Neural cell (in vitro differentiated cells): ENCODE measurements at regions not wholly inside any gene's neighbourhood (a gene's known extent, or its start where the extent isn't known, plus 50 kb on each side); places are given as distances from the start of the nearest gene placed in this dataset.

Experiments
- H2AFZ ChIP-seq: fragments of 200-600, 300-800 bp; sonication (generic), shearing (Covaris generic); 2 replicates; pipeline ENCODE4 v1.6.0; 2014; ENCODE audit warnings: low read depth, mild to moderate bottlenecking, antibody characterized with exemption, low read length, moderate library complexity
- H3F3A ChIP-seq: fragments of 200-600 bp; shearing (Covaris generic); 2 replicates; pipeline ENCODE4 v1.6.1; 2016; ENCODE audit warnings: mild to moderate bottlenecking, moderate library complexity, mixed read lengths, antibody characterized with exemption, low read length; ENCODE audit not compliant: insufficient read depth, poor library complexity, severe bottlenecking
- H3K27ac ChIP-seq: fragments of 200-600, 300-800 bp; sonication (generic), shearing (Covaris generic); 2 replicates; pipeline ENCODE4 v1.5.1; 2014; ENCODE audit warnings: mild to moderate bottlenecking, low read length, moderate library complexity
- H3K27me3 ChIP-seq: fragments of 300-800, 200-600 bp; sonication (generic), shearing (Covaris generic); 2 replicates; pipeline ENCODE4 v1.6.0; 2014; ENCODE audit warnings: mild to moderate bottlenecking, low read depth, low read length, moderate library complexity; ENCODE audit not compliant: insufficient read depth
- H3K36me3 ChIP-seq: fragments of 300-800, 200-600 bp; sonication (generic), shearing (Covaris generic); 2 replicates; pipeline ENCODE4 v1.5.1; 2014; ENCODE audit warnings: mild to moderate bottlenecking, antibody characterized with exemption, low read length, moderate library complexity; ENCODE audit not compliant: insufficient read depth
- H3K4me2 ChIP-seq: fragments of 300-800, 200-600 bp; sonication (generic), shearing (Covaris generic); 2 replicates; pipeline ENCODE4 v1.6.0; 2014; ENCODE audit warnings: mild to moderate bottlenecking, low read length
- H3K4me3 ChIP-seq: fragments of 300-800, 200-600 bp; sonication (generic), shearing (Covaris generic); 2 replicates; pipeline ENCODE4 v1.5.1; 2014; ENCODE audit warnings: mild to moderate bottlenecking, low read length, moderate library complexity
- H3K79me2 ChIP-seq: fragments of 200-600 bp; shearing (Covaris generic); replicated peaks from 2 replicates; pipeline ENCODE4 v1.6.0; 2014; ENCODE audit warnings: mild to moderate bottlenecking, low read length, moderate library complexity; ENCODE audit not compliant: insufficient read depth
- H3K9ac ChIP-seq: fragments of 300-800, 200-600 bp; sonication (generic), shearing (Covaris generic); 2 replicates; pipeline ENCODE4 v1.6.1; 2016; ENCODE audit warnings: mild to moderate bottlenecking, low read length, mixed read lengths
- H3K9me2 ChIP-seq: fragments of 200-600 bp; shearing (Covaris generic); 2 replicates; pipeline ENCODE4 v1.6.1; 2016; ENCODE audit warnings: mild to moderate bottlenecking, low read length, mixed read lengths; ENCODE audit not compliant: insufficient read depth
- H3K9me3 ChIP-seq: fragments of 200-600, 300-800 bp; sonication (generic), shearing (Covaris generic); 2 replicates; pipeline ENCODE4 v1.6.1; 2016; ENCODE audit warnings: mild to moderate bottlenecking, mixed run types, low read length, moderate library complexity, mixed read lengths
- H4K20me1 ChIP-seq: fragments of 200-600 bp; shearing (Covaris generic); 2 replicates; pipeline ENCODE4 v1.6.1; 2016; ENCODE audit warnings: mild to moderate bottlenecking, mixed run types; ENCODE audit not compliant: insufficient read depth
- EP300 ChIP-seq: fragments of 450-650 bp; conservative IDR thresholded peaks from 2 replicates; pipeline ENCODE4 v1.6.1; 2014; ENCODE audit warnings: antibody characterized with exemption, mild to moderate bottlenecking, moderate library complexity; ENCODE audit not compliant: poor library complexity, severe bottlenecking
- EZH2 ChIP-seq: fragments of 200-600, 300-800 bp; shearing (Covaris generic), sonication (generic); IDR thresholded peaks from 2 replicates; pipeline ENCODE4 v1.6.1; 2014; ENCODE audit warnings: antibody characterized with exemption, low read length, borderline replicate concordance, mild to moderate bottlenecking; ENCODE audit not compliant: insufficient read depth, poor library complexity, severe bottlenecking
- MXI1 ChIP-seq: fragments of 450-650 bp; conservative IDR thresholded peaks from 2 replicates; pipeline ENCODE4 v1.6.1; 2014; ENCODE audit warnings: antibody characterized with exemption, mild to moderate bottlenecking; ENCODE audit not compliant: poor library complexity, severe bottlenecking
- POLR2AphosphoS5 ChIP-seq: IDR thresholded peaks from 2 replicates; pipeline ENCODE4 v1.6.1; 2012
- RAD21 ChIP-seq: fragments of 450-650 bp; conservative IDR thresholded peaks from 2 replicates; pipeline ENCODE4 v1.6.1; 2014; ENCODE audit warnings: antibody characterized with exemption, mild to moderate bottlenecking, moderate library complexity
- SMC3 ChIP-seq: fragments of 450-650 bp; conservative IDR thresholded peaks from 2 replicates; pipeline ENCODE4 v1.6.1; 2014; ENCODE audit warnings: antibody characterized with exemption, mild to moderate bottlenecking, moderate library complexity; ENCODE audit not compliant: poor library complexity
- TAF1 ChIP-seq: IDR thresholded peaks from 2 replicates; pipeline ENCODE4 v1.6.1; 2012; ENCODE audit warnings: low read depth
- TF ChIP-seq, protein P1 (sequence below): fragments of 450-650 bp; IDR thresholded peaks from 2 replicates; pipeline ENCODE4 v1.5.1; 2014; ENCODE audit warnings: antibody characterized with exemption, mild to moderate bottlenecking, moderate library complexity; ENCODE audit not compliant: poor library complexity, severe bottlenecking
- TF ChIP-seq, protein P2 (sequence below): IDR thresholded peaks from 2 replicates; pipeline ENCODE4 v1.6.1; 2012; ENCODE audit warnings: borderline replicate concordance

DNA sequence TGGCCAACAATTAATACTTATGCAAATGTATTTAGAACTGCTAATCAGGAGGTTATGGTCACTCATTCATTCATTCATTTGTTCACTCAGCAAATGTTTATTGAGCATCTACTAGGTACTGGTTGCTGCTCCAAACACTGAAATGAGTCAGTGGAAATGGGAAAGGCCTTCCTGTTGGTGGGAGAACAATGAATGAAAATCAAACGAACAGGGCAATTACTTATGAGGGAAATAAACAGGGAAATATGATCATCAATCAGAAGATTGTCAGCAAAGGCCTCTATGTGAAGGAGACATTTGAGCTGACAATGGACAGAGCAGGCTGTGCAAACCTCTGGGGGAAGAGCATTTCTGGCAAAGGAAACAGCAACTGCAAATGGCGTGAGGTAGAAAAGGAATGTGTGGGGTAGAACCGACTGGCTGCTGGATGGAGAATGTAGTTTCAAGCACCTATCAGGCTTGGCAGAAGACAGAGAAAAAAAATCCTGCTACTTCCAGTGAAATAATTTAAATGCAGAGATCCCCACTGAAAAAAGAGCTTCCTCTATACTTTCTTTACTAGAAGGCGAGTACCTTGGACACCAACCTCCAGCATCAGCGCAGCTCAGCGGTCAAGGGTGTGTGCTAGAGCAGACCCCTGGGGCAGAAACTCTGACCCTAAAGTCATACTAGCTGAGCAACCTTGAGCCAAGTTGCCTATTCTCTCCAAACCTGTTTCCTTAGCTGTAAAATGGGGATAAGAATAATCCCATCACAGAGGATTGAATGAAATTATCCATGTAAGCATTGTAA, 108.8 kb upstream of the EEPD1 start:
- Histone ChIP-seq H3F3A (no peaks in the 10 kb centered on the region), H3K27ac (no peak overlapping the region), H3K9me2 (no peaks in the 10 kb centered on the region), H3K79me2 (no peaks in the 10 kb centered on the region), H3K36me3 (no peaks in the 10 kb centered on the region), H2AFZ (no peak overlapping the region), H3K4me2 (no peak overlapping the region), H3K27me3 (no peaks in the 10 kb centered on the region), H3K9ac (no peak overlapping the region), H4K20me1 (no peaks in the 10 kb centered on the region), H3K9me3 (no peaks in the 10 kb centered on the region), H3K4me3 (no peak overlapping the region)
- TF ChIP-seq, protein P1, sequence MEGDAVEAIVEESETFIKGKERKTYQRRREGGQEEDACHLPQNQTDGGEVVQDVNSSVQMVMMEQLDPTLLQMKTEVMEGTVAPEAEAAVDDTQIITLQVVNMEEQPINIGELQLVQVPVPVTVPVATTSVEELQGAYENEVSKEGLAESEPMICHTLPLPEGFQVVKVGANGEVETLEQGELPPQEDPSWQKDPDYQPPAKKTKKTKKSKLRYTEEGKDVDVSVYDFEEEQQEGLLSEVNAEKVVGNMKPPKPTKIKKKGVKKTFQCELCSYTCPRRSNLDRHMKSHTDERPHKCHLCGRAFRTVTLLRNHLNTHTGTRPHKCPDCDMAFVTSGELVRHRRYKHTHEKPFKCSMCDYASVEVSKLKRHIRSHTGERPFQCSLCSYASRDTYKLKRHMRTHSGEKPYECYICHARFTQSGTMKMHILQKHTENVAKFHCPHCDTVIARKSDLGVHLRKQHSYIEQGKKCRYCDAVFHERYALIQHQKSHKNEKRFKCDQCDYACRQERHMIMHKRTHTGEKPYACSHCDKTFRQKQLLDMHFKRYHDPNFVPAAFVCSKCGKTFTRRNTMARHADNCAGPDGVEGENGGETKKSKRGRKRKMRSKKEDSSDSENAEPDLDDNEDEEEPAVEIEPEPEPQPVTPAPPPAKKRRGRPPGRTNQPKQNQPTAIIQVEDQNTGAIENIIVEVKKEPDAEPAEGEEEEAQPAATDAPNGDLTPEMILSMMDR = no peak
- TF ChIP-seq EP300 = no peak
- no peak for TF ChIP-seq EZH2

DNA sequence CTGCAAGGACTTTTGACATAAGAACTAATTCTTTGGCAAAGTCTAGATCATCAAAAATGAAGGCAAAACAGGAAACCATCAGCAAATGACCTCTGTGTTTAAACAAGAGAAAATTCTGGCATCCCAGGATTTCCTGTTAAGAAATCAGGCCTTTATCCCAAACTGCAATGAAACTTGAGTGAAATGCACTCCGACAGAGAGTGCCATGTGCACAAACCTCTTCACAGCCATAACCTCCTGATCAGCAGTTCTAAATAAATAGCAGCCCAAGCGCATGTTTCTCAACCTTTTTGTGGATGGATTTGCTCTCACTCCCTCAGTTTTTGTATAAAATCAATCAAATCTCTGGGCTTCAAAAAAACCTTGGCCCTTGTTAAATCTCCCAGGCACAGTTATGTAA, 107.7 kb upstream of the EEPD1 start:
- Histone ChIP-seq H3K27me3 (no peaks in the 10 kb centered on the region), H3K9me3 (no peaks in the 10 kb centered on the region), H3F3A (no peaks in the 10 kb centered on the region), H3K9me2 (no peaks in the 10 kb centered on the region), H3K27ac (no peak overlapping the region), H4K20me1 (no peaks in the 10 kb centered on the region), H3K4me2 (no peak overlapping the region), H3K9ac (no peak overlapping the region), H3K4me3 (no peak overlapping the region), H3K36me3 (no peaks in the 10 kb centered on the region), H2AFZ (no peak overlapping the region), H3K79me2 (no peaks in the 10 kb centered on the region)
- no peak for TF ChIP-seq RAD21
- no peak for TF ChIP-seq POLR2AphosphoS5
- no peak for TF ChIP-seq MXI1
- no peak for TF ChIP-seq EZH2
- TF ChIP-seq SMC3 = no peak
- no peak for TF ChIP-seq EP300
- TF ChIP-seq, protein P2, sequence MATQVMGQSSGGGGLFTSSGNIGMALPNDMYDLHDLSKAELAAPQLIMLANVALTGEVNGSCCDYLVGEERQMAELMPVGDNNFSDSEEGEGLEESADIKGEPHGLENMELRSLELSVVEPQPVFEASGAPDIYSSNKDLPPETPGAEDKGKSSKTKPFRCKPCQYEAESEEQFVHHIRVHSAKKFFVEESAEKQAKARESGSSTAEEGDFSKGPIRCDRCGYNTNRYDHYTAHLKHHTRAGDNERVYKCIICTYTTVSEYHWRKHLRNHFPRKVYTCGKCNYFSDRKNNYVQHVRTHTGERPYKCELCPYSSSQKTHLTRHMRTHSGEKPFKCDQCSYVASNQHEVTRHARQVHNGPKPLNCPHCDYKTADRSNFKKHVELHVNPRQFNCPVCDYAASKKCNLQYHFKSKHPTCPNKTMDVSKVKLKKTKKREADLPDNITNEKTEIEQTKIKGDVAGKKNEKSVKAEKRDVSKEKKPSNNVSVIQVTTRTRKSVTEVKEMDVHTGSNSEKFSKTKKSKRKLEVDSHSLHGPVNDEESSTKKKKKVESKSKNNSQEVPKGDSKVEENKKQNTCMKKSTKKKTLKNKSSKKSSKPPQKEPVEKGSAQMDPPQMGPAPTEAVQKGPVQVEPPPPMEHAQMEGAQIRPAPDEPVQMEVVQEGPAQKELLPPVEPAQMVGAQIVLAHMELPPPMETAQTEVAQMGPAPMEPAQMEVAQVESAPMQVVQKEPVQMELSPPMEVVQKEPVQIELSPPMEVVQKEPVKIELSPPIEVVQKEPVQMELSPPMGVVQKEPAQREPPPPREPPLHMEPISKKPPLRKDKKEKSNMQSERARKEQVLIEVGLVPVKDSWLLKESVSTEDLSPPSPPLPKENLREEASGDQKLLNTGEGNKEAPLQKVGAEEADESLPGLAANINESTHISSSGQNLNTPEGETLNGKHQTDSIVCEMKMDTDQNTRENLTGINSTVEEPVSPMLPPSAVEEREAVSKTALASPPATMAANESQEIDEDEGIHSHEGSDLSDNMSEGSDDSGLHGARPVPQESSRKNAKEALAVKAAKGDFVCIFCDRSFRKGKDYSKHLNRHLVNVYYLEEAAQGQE = no peak
- TF ChIP-seq TAF1 = no peak
- TF ChIP-seq, protein P1 = no peak
